ENCODE measurements at regions not wholly inside any gene's neighbourhood (a gene's known extent, or its start where the extent isn't known, plus 50 kb on each side); places are given as distances from the start of the nearest gene placed in this dataset.

- no peak for ATAC-seq
- no peak overlapping the region for H3K4me3 ChIP-seq
- no peaks in the 10 kb centered on the region for H3K27me3 ChIP-seq
- intact Hi-C loops (cut with DNase I) = no loop called here
- no peak for TF ChIP-seq POLR2A (IDR thresholded peaks at IDR 0.05)
- TF ChIP-seq CTCF (IDR thresholded peaks at IDR 0.05) = no peak
- H3K4me1 ChIP-seq = no peaks in the 10 kb centered on the region
- H3K9me3 ChIP-seq = peaks cover 0 to 47% (median 11%) of the 10 kb centered on the region in 12 donors
- no peaks in the 10 kb centered on the region for H3K36me3 ChIP-seq
- no peak for DNase-seq
- WGBS, 4 donors = 97 to 98% (median 97%) methylated on average over 2 of the region's 2 CpGs
- no peak overlapping the region for H3K27ac ChIP-seq
Measured at GRCh38 chr5:126081209-126081608, 342.0 kb upstream of the GRAMD2B start.

- no peaks in the 10 kb centered on the region for H3K4me1 ChIP-seq
- no peak for ATAC-seq
- intact Hi-C loops (cut with DNase I) = loop anchor here in 1 of 10 donors (10.0 kb wide), 1 partner anchor 98 kb away; no protein-coding TSS in a partner anchor
- no peak overlapping the region for H3K4me3 ChIP-seq
- H3K27ac ChIP-seq = no peak overlapping the region
- H3K36me3 ChIP-seq = no peaks in the 10 kb centered on the region
- TF ChIP-seq CTCF (IDR thresholded peaks at IDR 0.05) (no peak), POLR2A (IDR thresholded peaks at IDR 0.05) (no peak)
- H3K27me3 ChIP-seq = no peaks in the 10 kb centered on the region
- 45 to 70% (median 49%) methylated on average over 2 of the region's 2 CpGs for WGBS, 4 donors
- no peak for DNase-seq
- peaks cover 0 to 16% (median 0%) of the 10 kb centered on the region in 12 donors for H3K9me3 ChIP-seq
Measured at GRCh38 chr5:126093041-126093440, 330.2 kb upstream of the GRAMD2B start.

- Histone ChIP-seq H3K9me3 (peaks cover 0 to 10% (median 0%) of the 10 kb centered on the region in 12 donors), H3K27ac (no peak overlapping the region), H3K36me3 (no peaks in the 10 kb centered on the region), H3K4me3 (no peak overlapping the region), H3K4me1 (no peaks in the 10 kb centered on the region), H3K27me3 (no peaks in the 10 kb centered on the region)
- DNase-seq = no peak
- TF ChIP-seq CTCF (IDR thresholded peaks at IDR 0.05) (no peak), POLR2A (IDR thresholded peaks at IDR 0.05) (no peak)
- WGBS, 4 donors = 88 to 92% (median 90%) methylated on average over 5 of the region's 5 CpGs
- no peak for ATAC-seq
- intact Hi-C loops (cut with DNase I) = loop anchor here in 1 of 10 donors (10.0 kb wide), 1 partner anchor 99 kb away; no protein-coding TSS in a partner anchor
Measured at GRCh38 chr5:126093718-126094117, 329.5 kb upstream of the GRAMD2B start.

GRCh38 chr5:126094991-126095390 lies 328.2 kb upstream of the GRAMD2B start:
- Histone ChIP-seq H3K4me1 (no peaks in the 10 kb centered on the region), H3K9me3 (peaks cover 0 to 9% (median 0%) of the 10 kb centered on the region in 12 donors), H3K27ac (no peak overlapping the region), H3K4me3 (no peak overlapping the region), H3K27me3 (no peaks in the 10 kb centered on the region), H3K36me3 (no peaks in the 10 kb centered on the region)
- WGBS, 4 donors = 81 to 91% (median 88%) methylated on average over 2 of the region's 2 CpGs
- ATAC-seq (no peak), DNase-seq (no peak)
- intact Hi-C loops (cut with DNase I) = loop anchor here in 1 of 10 donors (10.0 kb wide), 1 partner anchor 100 kb away; no protein-coding TSS in a partner anchor
- TF ChIP-seq POLR2A (IDR thresholded peaks at IDR 0.05) = no peak
- no peak for TF ChIP-seq CTCF (IDR thresholded peaks at IDR 0.05)
